ENCODE measurements at regions not wholly inside any gene's neighbourhood (a gene's known extent, or its start where the extent isn't known, plus 50 kb on each side); places are given as distances from the start of the nearest gene placed in this dataset.

DNA sequence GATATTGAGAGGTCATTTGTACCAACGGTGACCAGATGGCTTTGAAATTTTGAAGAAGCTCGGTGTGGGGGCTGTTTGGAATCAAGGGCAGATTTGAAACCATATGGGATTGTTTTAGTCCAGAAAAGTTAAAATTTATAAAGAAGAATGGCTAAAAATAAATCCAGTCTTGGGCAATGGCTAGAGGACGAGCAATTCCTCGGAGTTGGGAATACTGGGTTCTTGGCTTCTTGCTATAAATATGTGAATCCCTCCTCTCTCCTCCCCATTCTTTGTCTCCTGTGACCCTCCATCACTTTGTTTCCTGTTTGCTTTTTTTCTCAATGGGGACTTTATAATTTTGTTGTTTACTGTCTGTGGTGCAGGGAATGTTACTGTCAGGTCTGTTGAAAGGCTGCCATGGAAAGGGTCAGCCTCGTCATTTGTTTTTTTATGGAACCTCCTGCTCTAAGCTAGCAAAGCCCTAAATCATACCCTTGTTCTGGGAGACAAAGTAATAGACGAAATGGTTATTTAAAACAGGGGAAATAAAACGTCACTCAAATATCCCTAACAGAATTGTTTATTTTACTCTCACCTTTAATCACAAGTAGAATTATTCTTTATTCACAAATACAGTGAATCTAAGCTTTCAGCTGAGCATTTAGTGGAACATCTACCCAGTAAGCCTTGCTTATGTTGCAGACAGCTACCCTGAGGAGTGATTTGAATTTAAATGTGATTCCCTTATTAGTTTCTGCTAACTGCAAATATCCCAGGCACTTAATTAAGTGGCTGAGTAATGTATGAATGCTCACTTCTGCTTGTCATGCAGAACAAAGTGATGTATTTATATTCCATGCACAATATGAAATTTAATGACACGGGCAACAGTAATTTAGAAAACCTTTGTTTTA, 273.1 kb upstream of the NOVA1 start:
- no peak for TF ChIP-seq POLR2AphosphoS5 (IDR thresholded peaks at IDR 0.05)
- no peak for TF ChIP-seq CTCF (IDR thresholded peaks at IDR 0.05)
- no peak for TF ChIP-seq POLR2A (IDR thresholded peaks at IDR 0.05)
- TF ChIP-seq EP300 (IDR thresholded peaks at IDR 0.05; ENCODE audit: low read depth) = no peak
